ENCODE measurements at regions not wholly inside any gene's neighbourhood (a gene's known extent, or its start where the extent isn't known, plus 50 kb on each side); places are given as distances from the start of the nearest gene placed in this dataset.

DNA sequence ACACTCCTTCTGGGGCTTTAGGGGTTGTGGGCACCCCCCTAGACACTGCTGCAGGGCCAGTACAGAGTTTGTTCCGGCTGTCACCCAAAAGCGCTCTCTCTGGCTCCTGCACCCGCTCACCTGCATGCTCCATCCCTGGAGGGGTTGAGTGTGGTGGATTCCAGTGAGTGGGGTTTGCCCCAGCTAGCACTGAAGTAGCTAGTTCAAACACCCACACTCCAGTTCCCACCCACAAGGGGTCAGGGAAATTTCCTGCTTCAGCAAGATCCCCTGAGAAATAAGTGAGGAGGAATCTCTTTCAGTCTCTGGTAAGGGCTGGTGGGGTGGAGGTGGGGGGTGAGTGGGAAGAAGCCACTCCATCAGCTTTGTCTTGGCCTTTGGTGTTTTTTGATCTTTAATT is 73.6 kb downstream of the TMEM17 start:
- no CpG with 5 or more reads among the region's 3 CpGs for WGBS, 2 experiments (ENCODE audit: extremely low coverage in 2 of 2, insufficient read length in 1 of 2)
- intact Hi-C loops (cut with micrococcal nuclease) (no loop called here), dilution Hi-C loops (cut with HindIII; ENCODE audit: low sequenced_read_pairs, unreplicated experiment) (no loop called here), in situ Hi-C loops (cut with MboI; ENCODE audit: low sequenced_read_pairs) (no loop called here)
- CTCF ChIA-PET = no interaction called here
- Histone ChIP-seq H3K18ac (ENCODE audit: low read depth, low read length) (no peak overlapping the region), H2BK120ac (ENCODE audit: low read depth, low read length) (no peak overlapping the region), H3K9me3 (ENCODE audit: control insufficient read depth, insufficient read depth, low read length) (peaks cover 3% of the 10 kb centered on the region; the same call in 1 of the 2 replicates), H3K14ac (replicated peaks; ENCODE audit: low read depth, low read length) (no peak overlapping the region), H2BK5ac (ENCODE audit: low read depth, low read length, poor library complexity, severe bottlenecking) (no peak overlapping the region), H3K27ac (ENCODE audit: insufficient read depth, low read length) (no peak overlapping the region), H3K4me1 (ENCODE audit: control insufficient read depth, insufficient read depth, low read length) (no peaks in the 10 kb centered on the region), H2AFZ (replicated peaks; ENCODE audit: low read length, poor library complexity) (no peak overlapping the region), H3K4ac (ENCODE audit: low read depth, low read length) (no peak overlapping the region), H3K23ac (ENCODE audit: low read depth, low read length) (no peak overlapping the region), H4K5ac (ENCODE audit: low read depth, low read length) (no peak overlapping the region), H3K36me3 (ENCODE audit: control insufficient read depth, insufficient read depth, low read length) (no peaks in the 10 kb centered on the region), H2AK5ac (ENCODE audit: low read depth, low read length) (no peak overlapping the region), H3K56ac (ENCODE audit: extremely low read depth, insufficient read depth, low read length) (no peak overlapping the region), H4K8ac (ENCODE audit: low read depth in 2 of 2, low read length in 2 of 2) (no peak overlapping the region), H3K79me1 (ENCODE audit: low read depth in 1 of 2, low read length in 2 of 2) (no peaks in the 10 kb centered on the region), H3K9me1 (ENCODE audit: insufficient read depth, low read length) (no peaks in the 10 kb centered on the region), H3K9ac (ENCODE audit: low read depth, low read length) (no peak overlapping the region), H2BK20ac (ENCODE audit: low read depth, low read length) (no peak overlapping the region), H4K20me1 (ENCODE audit: insufficient read depth, low read length) (no peaks in the 10 kb centered on the region), H3K4me3 (ENCODE audit: insufficient read depth, low read depth, low read length) (no peak overlapping the region), H2AK9ac (replicated peaks; ENCODE audit: low read depth, low read length, poor library complexity) (no peak overlapping the region), H3K4me2 (ENCODE audit: low read depth, low read length) (no peak overlapping the region), H2BK15ac (ENCODE audit: low read depth, low read length) (no peak overlapping the region), H3K27me3 (ENCODE audit: control insufficient read depth, insufficient read depth, low read length) (peaks cover 13% of the 10 kb centered on the region), H4K91ac (ENCODE audit: insufficient read depth, low read depth, low read length) (no peak overlapping the region)
- POLR2A ChIA-PET (ENCODE audit: unreplicated experiment) = no interaction called here
- no peak for DNase-seq
- no peak for ATAC-seq (ENCODE audit: low read depth)
- TF ChIP-seq MAZ (IDR thresholded peaks at IDR 0.05; ENCODE audit: borderline replicate concordance, low read depth, low read length) = no peak
- no peak for TF ChIP-seq USF2 (IDR thresholded peaks at IDR 0.05; ENCODE audit: low read depth, low read length)
- no peak for TF ChIP-seq RFX5 (IDR thresholded peaks at IDR 0.05; ENCODE audit: low read depth, low read length)
- TF ChIP-seq MXI1 (IDR thresholded peaks at IDR 0.05; ENCODE audit: borderline replicate concordance, low read depth, low read length) = no peak
- TF ChIP-seq SMC3 (IDR thresholded peaks at IDR 0.05; ENCODE audit: low read depth, low read length) = no peak
- no TSS peak for BruUV-seq (replicated peaks)

Data from IMR-90 (cell line).